GM23338 (cell line): ENCODE measurements at regions not wholly inside any gene's neighbourhood (a gene's known extent, or its start where the extent isn't known, plus 50 kb on each side); places are given as distances from the start of the nearest gene placed in this dataset.

Experiments used
- ATAC-seq: fragments of 200-7000 bp; cut with Tn5 transposase; 3 replicates; pipeline ENCODE4 v1.9.1; 2020
- DNase-seq: peaks from one replicate; pipeline ENCODE4 v3.0.0-alpha.2; 2015; ENCODE audit warnings: low spot score
- H2AFZ ChIP-seq: fragments of 200-600 bp; sonication (generic); 2 replicates; pipeline ENCODE4 v1.8.0; 2016; ENCODE audit warnings: antibody characterized with exemption, mild to moderate bottlenecking, moderate library complexity
- H3F3A ChIP-seq: fragments of 200-600 bp; sonication (generic); replicated peaks from 2 replicates; pipeline ENCODE4 v1.8.0; 2017; ENCODE audit warnings: antibody characterized with exemption, mixed run types, low read depth
- H3K27ac ChIP-seq: fragments of 200-600 bp; sonication (generic); 2 replicates; pipeline ENCODE4 v1.6.1; 2016; ENCODE audit warnings: low read depth
- H3K27me3 ChIP-seq: fragments of 200-600 bp; sonication (generic); 2 replicates; pipeline ENCODE4 v1.8.0; 2016; ENCODE audit warnings: mild to moderate bottlenecking, mixed run types, moderate library complexity; ENCODE audit not compliant: insufficient read depth
- H3K36me3 ChIP-seq: fragments of 200-600 bp; sonication (generic); 2 replicates; pipeline ENCODE4 v1.8.0; 2016; ENCODE audit warnings: mild to moderate bottlenecking; ENCODE audit not compliant: insufficient read depth
- H3K4me1 ChIP-seq: fragments of 200-600 bp; sonication (generic); 2 replicates; pipeline ENCODE4 v1.8.0; 2016; ENCODE audit warnings: mild to moderate bottlenecking, moderate library complexity; ENCODE audit not compliant: insufficient read depth
- H3K4me2 ChIP-seq: fragments of 200-600 bp; sonication (generic); 2 replicates; pipeline ENCODE4 v1.7.1; 2017; ENCODE audit warnings: mixed run types
- H3K4me3 ChIP-seq: fragments of 200-600 bp; sonication (generic); 2 replicates; pipeline ENCODE4 v1.6.1; 2016; ENCODE audit warnings: mixed run types
- H3K79me2 ChIP-seq: fragments of 200-600 bp; sonication (generic); replicated peaks from 2 replicates; pipeline ENCODE4 v1.8.0; 2017; ENCODE audit warnings: mild to moderate bottlenecking; ENCODE audit not compliant: insufficient read depth
- H3K9me2 ChIP-seq: fragments of 200-600 bp; sonication (generic); 2 replicates; pipeline ENCODE4 v1.8.0; 2017; ENCODE audit not compliant: insufficient read depth
- H4K20me1 ChIP-seq: fragments of 200-600 bp; sonication (generic); replicated peaks from 2 replicates; pipeline ENCODE4 v1.8.0; 2017; ENCODE audit warnings: mild to moderate bottlenecking; ENCODE audit not compliant: insufficient read depth
- H3K27ac Mint-ChIP-seq: 2 replicates; pipeline ENCODE4 v1.8.0; 2020; ENCODE audit warnings: inconsistent platforms, mild to moderate bottlenecking, moderate library complexity, mixed read lengths
- H3K27me3 Mint-ChIP-seq: 3 replicates; pipeline ENCODE4 v1.8.0; 2022; ENCODE audit warnings: low read depth, mild to moderate bottlenecking, moderate library complexity, mixed read lengths, inconsistent platforms; ENCODE audit not compliant: insufficient read depth, poor library complexity
- H3K36me3 Mint-ChIP-seq: 3 replicates; pipeline ENCODE4 v1.8.0; 2021; ENCODE audit warnings: low read depth, mild to moderate bottlenecking, inconsistent platforms, moderate library complexity, mixed read lengths
- H3K4me1 Mint-ChIP-seq: 3 replicates; pipeline ENCODE4 v1.8.0; 2020; ENCODE audit warnings: mild to moderate bottlenecking, inconsistent platforms, mixed read lengths
- H3K4me3 Mint-ChIP-seq: 3 replicates; pipeline ENCODE4 v1.8.0; 2021; ENCODE audit warnings: moderate library complexity, mild to moderate bottlenecking, inconsistent platforms, mixed read lengths
- H3K9me3 Mint-ChIP-seq: 3 replicates; pipeline ENCODE4 v1.8.0; 2020; ENCODE audit warnings: moderate library complexity, mild to moderate bottlenecking, inconsistent platforms, mixed read lengths
- CREB1 ChIP-seq: fragments of 250-450 bp; sonication (Bioruptor Pico); IDR thresholded peaks from 2 replicates; pipeline ENCODE4 v1.5.0; 2020; ENCODE audit warnings: low read depth, mild to moderate bottlenecking, moderate library complexity
- EZH2 ChIP-seq: fragments of 200-600 bp; sonication (generic); IDR thresholded peaks from one replicate; pipeline ENCODE4 v1.8.0; 2017; ENCODE audit warnings: antibody characterized with exemption, mild to moderate bottlenecking, low read depth; ENCODE audit not compliant: unreplicated experiment
- NANOG ChIP-seq: IDR thresholded peaks from 2 replicates; pipeline ENCODE4 v1.6.1; 2016; ENCODE audit warnings: antibody characterized with exemption, borderline replicate concordance
- STAT1 ChIP-seq: IDR thresholded peaks from one replicate; pipeline ENCODE4 v1.6.1; 2016; ENCODE audit warnings: antibody characterized with exemption; ENCODE audit not compliant: unreplicated experiment
- ZNF114 ChIP-seq: fragments of 250-450 bp; sonication (Bioruptor Pico); IDR thresholded peaks from 2 replicates; pipeline ENCODE4 v1.5.0; 2020; ENCODE audit warnings: mild to moderate bottlenecking, moderate library complexity
- ZNF331 ChIP-seq: fragments of 250-450 bp; sonication (Bioruptor Pico); IDR thresholded peaks from 2 replicates; pipeline ENCODE4 v1.5.0; 2020; ENCODE audit warnings: low read depth, mild to moderate bottlenecking, moderate library complexity
- TF ChIP-seq, protein P1 (sequence below): IDR thresholded peaks from one replicate; pipeline ENCODE4 v1.6.1; 2018; ENCODE audit warnings: antibody characterized with exemption; ENCODE audit not compliant: unreplicated experiment
- TF ChIP-seq, protein P2 (sequence below): IDR thresholded peaks from 2 replicates; pipeline ENCODE4 v1.6.1; 2016; ENCODE audit warnings: antibody characterized with exemption
- TF ChIP-seq, protein P3 (sequence below), 2 experiments: fragments of 200-600 bp in 1 of 2; sonication (generic) in 1 of 2; conservative IDR thresholded peaks; 2 replicates each; pipeline versions ENCODE4 v1.5.1 to v1.6.1; 2016 to 2017; ENCODE audit warnings: antibody characterized with exemption in 2 of 2, low read depth in 2 of 2, mild to moderate bottlenecking in 2 of 2, moderate library complexity in 1 of 2

DNA sequence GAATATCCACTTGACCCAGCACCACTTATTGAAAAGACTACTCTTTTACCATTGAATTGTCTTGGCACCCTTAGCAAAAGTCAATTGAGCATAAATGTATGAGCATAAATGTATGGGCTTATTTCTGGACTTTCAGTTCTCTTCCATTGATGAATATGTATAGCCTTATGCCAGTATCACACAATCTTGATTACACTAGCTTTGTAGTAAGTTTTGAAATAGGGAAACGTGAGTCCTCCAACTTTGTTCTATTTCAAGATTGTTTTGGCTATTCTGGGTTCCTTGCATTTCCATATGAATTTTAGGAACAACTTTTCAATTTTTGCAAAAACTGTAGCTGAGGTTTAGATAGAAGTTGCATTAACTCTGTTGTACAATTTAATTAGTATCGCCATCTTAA, 601.0 kb downstream of the TLE1 start:
- ATAC-seq: no peak

More for the DNA sequence above, 601.0 kb downstream of the TLE1 start:
- Histone ChIP-seq H2AFZ (no peak overlapping the region), H4K20me1 (no peaks in the 10 kb centered on the region), H3K36me3 (no peaks in the 10 kb centered on the region), H3K4me3 (no peak overlapping the region), H3K79me2 (no peaks in the 10 kb centered on the region), H3K27me3 (no peaks in the 10 kb centered on the region), H3K4me1 (no peaks in the 10 kb centered on the region), H3F3A (no peaks in the 10 kb centered on the region), H3K9me2 (no peaks in the 10 kb centered on the region), H3K27ac (no peak overlapping the region), H3K4me2 (no peak overlapping the region)
- Mint-ChIP-seq H3K27ac (no peak overlapping the region), H3K4me1 (peaks cover under 1% of the 10 kb centered on the region; the same call in 1 of the 3 replicates), H3K4me3 (no peak overlapping the region), H3K9me3 (no peaks in the 10 kb centered on the region), H3K27me3 (no peaks in the 10 kb centered on the region), H3K36me3 (no peaks in the 10 kb centered on the region)
- no peak for DNase-seq
- TF ChIP-seq ZNF114 (CRISPR knock-in tag) (no peak), NANOG (no peak), EZH2 (no peak), ZNF331 (CRISPR knock-in tag) (no peak), STAT1 (no peak), CREB1 (CRISPR knock-in tag) (no peak)
- TF ChIP-seq, protein P1, sequence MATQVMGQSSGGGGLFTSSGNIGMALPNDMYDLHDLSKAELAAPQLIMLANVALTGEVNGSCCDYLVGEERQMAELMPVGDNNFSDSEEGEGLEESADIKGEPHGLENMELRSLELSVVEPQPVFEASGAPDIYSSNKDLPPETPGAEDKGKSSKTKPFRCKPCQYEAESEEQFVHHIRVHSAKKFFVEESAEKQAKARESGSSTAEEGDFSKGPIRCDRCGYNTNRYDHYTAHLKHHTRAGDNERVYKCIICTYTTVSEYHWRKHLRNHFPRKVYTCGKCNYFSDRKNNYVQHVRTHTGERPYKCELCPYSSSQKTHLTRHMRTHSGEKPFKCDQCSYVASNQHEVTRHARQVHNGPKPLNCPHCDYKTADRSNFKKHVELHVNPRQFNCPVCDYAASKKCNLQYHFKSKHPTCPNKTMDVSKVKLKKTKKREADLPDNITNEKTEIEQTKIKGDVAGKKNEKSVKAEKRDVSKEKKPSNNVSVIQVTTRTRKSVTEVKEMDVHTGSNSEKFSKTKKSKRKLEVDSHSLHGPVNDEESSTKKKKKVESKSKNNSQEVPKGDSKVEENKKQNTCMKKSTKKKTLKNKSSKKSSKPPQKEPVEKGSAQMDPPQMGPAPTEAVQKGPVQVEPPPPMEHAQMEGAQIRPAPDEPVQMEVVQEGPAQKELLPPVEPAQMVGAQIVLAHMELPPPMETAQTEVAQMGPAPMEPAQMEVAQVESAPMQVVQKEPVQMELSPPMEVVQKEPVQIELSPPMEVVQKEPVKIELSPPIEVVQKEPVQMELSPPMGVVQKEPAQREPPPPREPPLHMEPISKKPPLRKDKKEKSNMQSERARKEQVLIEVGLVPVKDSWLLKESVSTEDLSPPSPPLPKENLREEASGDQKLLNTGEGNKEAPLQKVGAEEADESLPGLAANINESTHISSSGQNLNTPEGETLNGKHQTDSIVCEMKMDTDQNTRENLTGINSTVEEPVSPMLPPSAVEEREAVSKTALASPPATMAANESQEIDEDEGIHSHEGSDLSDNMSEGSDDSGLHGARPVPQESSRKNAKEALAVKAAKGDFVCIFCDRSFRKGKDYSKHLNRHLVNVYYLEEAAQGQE: no peak
- TF ChIP-seq, protein P2, sequence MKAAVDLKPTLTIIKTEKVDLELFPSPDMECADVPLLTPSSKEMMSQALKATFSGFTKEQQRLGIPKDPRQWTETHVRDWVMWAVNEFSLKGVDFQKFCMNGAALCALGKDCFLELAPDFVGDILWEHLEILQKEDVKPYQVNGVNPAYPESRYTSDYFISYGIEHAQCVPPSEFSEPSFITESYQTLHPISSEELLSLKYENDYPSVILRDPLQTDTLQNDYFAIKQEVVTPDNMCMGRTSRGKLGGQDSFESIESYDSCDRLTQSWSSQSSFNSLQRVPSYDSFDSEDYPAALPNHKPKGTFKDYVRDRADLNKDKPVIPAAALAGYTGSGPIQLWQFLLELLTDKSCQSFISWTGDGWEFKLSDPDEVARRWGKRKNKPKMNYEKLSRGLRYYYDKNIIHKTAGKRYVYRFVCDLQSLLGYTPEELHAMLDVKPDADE: no peak
- TF ChIP-seq, protein P3, sequence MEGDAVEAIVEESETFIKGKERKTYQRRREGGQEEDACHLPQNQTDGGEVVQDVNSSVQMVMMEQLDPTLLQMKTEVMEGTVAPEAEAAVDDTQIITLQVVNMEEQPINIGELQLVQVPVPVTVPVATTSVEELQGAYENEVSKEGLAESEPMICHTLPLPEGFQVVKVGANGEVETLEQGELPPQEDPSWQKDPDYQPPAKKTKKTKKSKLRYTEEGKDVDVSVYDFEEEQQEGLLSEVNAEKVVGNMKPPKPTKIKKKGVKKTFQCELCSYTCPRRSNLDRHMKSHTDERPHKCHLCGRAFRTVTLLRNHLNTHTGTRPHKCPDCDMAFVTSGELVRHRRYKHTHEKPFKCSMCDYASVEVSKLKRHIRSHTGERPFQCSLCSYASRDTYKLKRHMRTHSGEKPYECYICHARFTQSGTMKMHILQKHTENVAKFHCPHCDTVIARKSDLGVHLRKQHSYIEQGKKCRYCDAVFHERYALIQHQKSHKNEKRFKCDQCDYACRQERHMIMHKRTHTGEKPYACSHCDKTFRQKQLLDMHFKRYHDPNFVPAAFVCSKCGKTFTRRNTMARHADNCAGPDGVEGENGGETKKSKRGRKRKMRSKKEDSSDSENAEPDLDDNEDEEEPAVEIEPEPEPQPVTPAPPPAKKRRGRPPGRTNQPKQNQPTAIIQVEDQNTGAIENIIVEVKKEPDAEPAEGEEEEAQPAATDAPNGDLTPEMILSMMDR (conservative IDR thresholded peaks at IDR 0.05; ENCODE audit: low read depth in 2 of 2): no peak
